KOPT-K1 (cell line): ENCODE measurements at regions not wholly inside any gene's neighbourhood (a gene's known extent, or its start where the extent isn't known, plus 50 kb on each side); places are given as distances from the start of the nearest gene placed in this dataset.
"Not testable (repeated sequence)": the region's sequence is repeated elsewhere in the genome, so short reads cannot be mapped to it uniquely, and the experiment has no call there.

Source experiments
- H3K27ac ChIP-seq: fragments of 200-600 bp; sonication (generic); 2 replicates; pipeline ENCODE4 v1.5.1; 2016; ENCODE audit warnings: antibody characterized with exemption, mild to moderate bottlenecking, low read depth, low read length; ENCODE audit not compliant: poor library complexity, severe bottlenecking
- H3K36me3 ChIP-seq: fragments of 200-600 bp; sonication (generic); 2 replicates; pipeline ENCODE4 v1.5.1; 2017; ENCODE audit warnings: antibody characterized with exemption, mild to moderate bottlenecking, low read length, moderate library complexity; ENCODE audit not compliant: insufficient read depth
- H3K9me3 ChIP-seq: fragments of 200-600 bp; sonication (generic); 2 replicates; pipeline ENCODE4 v1.5.1; 2017; ENCODE audit warnings: antibody characterized with exemption, low read length, mild to moderate bottlenecking; ENCODE audit not compliant: insufficient read depth, poor library complexity, severe bottlenecking

- Histone ChIP-seq H3K9me3 (no peaks in the 10 kb centered on the region), H3K36me3 (no peaks in the 10 kb centered on the region), H3K27ac (peak overlapping the region; percentile 61)
These were observed 226.1 kb downstream of the VAPA start for GRCh38 chr18:10139783-10140410.

GRCh38 chr18:10140461-10141282 is 226.9 kb downstream of the VAPA start:
- Histone ChIP-seq H3K27ac (peak overlapping the region; percentile 61), H3K36me3 (no peaks in the 10 kb centered on the region), H3K9me3 (no peaks in the 10 kb centered on the region)

- H3K9me3 ChIP-seq: no peaks in the 10 kb centered on the region
- no peaks in the 10 kb centered on the region for H3K36me3 ChIP-seq
- peak overlapping the region; percentile 61 for H3K27ac ChIP-seq
These were observed 227.7 kb downstream of the VAPA start for GRCh38 chr18:10141559-10141958.

- H3K36me3 ChIP-seq: no peaks in the 10 kb centered on the region
- no peaks in the 10 kb centered on the region for H3K9me3 ChIP-seq
- H3K27ac ChIP-seq: no peak overlapping the region
These were observed 228.2 kb downstream of the VAPA start for GRCh38 chr18:10142056-10142455.

GRCh38 chr18:10142496-10143160 is 228.8 kb downstream of the VAPA start:
- Histone ChIP-seq H3K9me3 (no peaks in the 10 kb centered on the region), H3K27ac (no peak overlapping the region), H3K36me3 (no peaks in the 10 kb centered on the region)

GRCh38 chr18:10143596-10143995 is 229.8 kb downstream of the VAPA start:
- no peak overlapping the region for H3K27ac ChIP-seq
- no peaks in the 10 kb centered on the region for H3K9me3 ChIP-seq
- H3K36me3 ChIP-seq: no peaks in the 10 kb centered on the region

GRCh38 chr18:10145546-10145945 is 231.7 kb downstream of the VAPA start:
- Histone ChIP-seq H3K27ac (no peak overlapping the region), H3K36me3 (no peaks in the 10 kb centered on the region), H3K9me3 (no peaks in the 10 kb centered on the region)

- Histone ChIP-seq H3K36me3 (no peaks in the 10 kb centered on the region), H3K27ac (no peak overlapping the region), H3K9me3 (no peaks in the 10 kb centered on the region)
These were observed 233.4 kb downstream of the VAPA start for GRCh38 chr18:10147226-10147625.

- H3K27ac ChIP-seq: no peak overlapping the region
- H3K36me3 ChIP-seq: no peaks in the 10 kb centered on the region
- no peaks in the 10 kb centered on the region for H3K9me3 ChIP-seq
These were observed 233.9 kb downstream of the VAPA start for GRCh38 chr18:10147752-10148151.

GRCh38 chr18:10148189-10148929 is 234.5 kb downstream of the VAPA start:
- no peaks in the 10 kb centered on the region for H3K36me3 ChIP-seq
- H3K9me3 ChIP-seq: no peaks in the 10 kb centered on the region
- no peak overlapping the region for H3K27ac ChIP-seq

GRCh38 chr18:10149768-10150556 is 236.1 kb downstream of the VAPA start:
- Histone ChIP-seq H3K36me3 (no peaks in the 10 kb centered on the region), H3K27ac (no peak overlapping the region), H3K9me3 (no peaks in the 10 kb centered on the region)

GRCh38 chr18:10150576-10150975 is 236.8 kb downstream of the VAPA start:
- H3K27ac ChIP-seq, H3K9me3 ChIP-seq, H3K36me3 ChIP-seq: not testable (repeated sequence)

- H3K9me3 ChIP-seq: no peaks in the 10 kb centered on the region
These were observed 238.7 kb downstream of the VAPA start for GRCh38 chr18:10152475-10152874.

GRCh38 chr18:10153924-10154752 is 240.3 kb downstream of the VAPA start:
- Histone ChIP-seq H3K36me3 (no peaks in the 10 kb centered on the region), H3K9me3 (no peaks in the 10 kb centered on the region), H3K27ac (no peak overlapping the region)

More at GRCh38 chr18:10152475-10152874, 238.7 kb downstream of the VAPA start:
- Histone ChIP-seq H3K36me3 (no peaks in the 10 kb centered on the region), H3K27ac (no peak overlapping the region)
